DND-41 (cell line): ENCODE measurements at regions not wholly inside any gene's neighbourhood (a gene's known extent, or its start where the extent isn't known, plus 50 kb on each side); places are given as distances from the start of the nearest gene placed in this dataset.

Source experiments
- ATAC-seq: fragments of 200-7000 bp; cut with Tn5 transposase; 3 replicates; pipeline ENCODE4 v1.9.1; 2021; ENCODE audit warnings: low read depth; ENCODE audit not compliant: insufficient read depth
- DNase-seq: peaks from one replicate; pipeline ENCODE4 v3.0.0-alpha.2; 2020
- H2AFZ ChIP-seq: 2 replicates; pipeline ENCODE4 v1.6.0; 2012; ENCODE audit warnings: low read depth, low read length
- H3K27ac ChIP-seq: 2 replicates; pipeline ENCODE4 v1.5.1; 2012; ENCODE audit warnings: low read length, inconsistent platforms
- H3K27me3 ChIP-seq: fragments of 200-600 bp; sonication (generic); 2 replicates; pipeline ENCODE4 v1.6.0; 2012; ENCODE audit warnings: low read length, mild to moderate bottlenecking, inconsistent platforms; ENCODE audit not compliant: insufficient read depth, poor library complexity
- H3K36me3 ChIP-seq: 2 replicates; pipeline ENCODE4 v1.5.1; 2012; ENCODE audit warnings: low read length, inconsistent platforms; ENCODE audit not compliant: insufficient read depth
- H3K4me1 ChIP-seq: 2 replicates; pipeline ENCODE4 v1.5.1; 2012; ENCODE audit warnings: mild to moderate bottlenecking, low read length; ENCODE audit not compliant: insufficient read depth
- H3K4me2 ChIP-seq: 2 replicates; pipeline ENCODE4 v1.6.0; 2012; ENCODE audit warnings: mild to moderate bottlenecking, moderate library complexity, low read length, inconsistent platforms; ENCODE audit not compliant: insufficient read depth
- H3K4me3 ChIP-seq, 2 experiments: fragments of 200-600 bp in 1 of 2; shearing (Covaris generic) in 1 of 2; 2 replicates each; pipeline ENCODE4 v1.5.1; 2012 to 2016; ENCODE audit warnings: inconsistent platforms in 2 of 2, low read length in 2 of 2, mild to moderate bottlenecking in 2 of 2, low read depth in 1 of 2, moderate library complexity in 1 of 2
- H3K79me2 ChIP-seq: 2 replicates; pipeline ENCODE4 v1.6.0; 2012; ENCODE audit warnings: low read length, inconsistent platforms; ENCODE audit not compliant: insufficient read depth
- H3K9ac ChIP-seq: 2 replicates; pipeline ENCODE4 v1.6.0; 2012; ENCODE audit warnings: low read depth, mild to moderate bottlenecking, inconsistent platforms, low read length, moderate library complexity
- H3K9me3 ChIP-seq: 2 replicates; pipeline ENCODE4 v1.5.1; 2012; ENCODE audit warnings: low read length, moderate library complexity, mild to moderate bottlenecking, inconsistent platforms; ENCODE audit not compliant: insufficient read depth, severe bottlenecking
- H4K20me1 ChIP-seq: 2 replicates; pipeline ENCODE4 v1.6.0; 2012; ENCODE audit warnings: low read length; ENCODE audit not compliant: insufficient read depth
- EZH2 ChIP-seq: IDR thresholded peaks from 3 replicates; pipeline ENCODE4 v1.6.1; 2012; ENCODE audit warnings: borderline replicate concordance, low read depth, mild to moderate bottlenecking, moderate library complexity, low read length, inconsistent platforms; ENCODE audit not compliant: severe bottlenecking
- TF ChIP-seq, protein P1 (sequence below): IDR thresholded peaks from 2 replicates; pipeline ENCODE4 v1.5.1; 2012; ENCODE audit warnings: borderline replicate concordance, low read length, moderate library complexity, mild to moderate bottlenecking; ENCODE audit not compliant: poor library complexity, severe bottlenecking; ENCODE audit errors: extremely low read depth

DNA sequence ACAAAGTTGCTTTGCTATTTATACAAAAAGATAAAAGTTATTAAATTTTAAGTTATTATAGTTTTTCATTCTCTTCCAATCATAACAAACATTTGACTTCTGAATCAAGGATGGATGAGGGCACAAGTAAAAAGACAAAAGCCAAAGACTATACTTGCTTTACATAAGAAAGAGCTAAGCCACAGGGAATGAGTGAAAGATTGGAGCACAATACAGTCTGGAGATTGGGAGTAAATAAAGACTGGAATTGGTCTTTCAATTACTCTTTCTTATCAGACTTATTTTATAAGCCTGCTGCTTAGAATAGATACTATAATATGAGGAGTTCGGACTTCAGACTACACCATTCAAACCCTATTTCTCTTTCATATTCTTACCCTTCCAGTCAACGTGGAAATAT lies 1874.1 kb upstream of the PRR20A start:
- no peak overlapping the region for H3K9ac ChIP-seq
- H3K4me2 ChIP-seq, result no peak overlapping the region
- no peaks in the 10 kb centered on the region for H3K9me3 ChIP-seq
- H3K27me3 ChIP-seq, result no peaks in the 10 kb centered on the region
- no peak for ATAC-seq
- no peaks in the 10 kb centered on the region for H3K79me2 ChIP-seq
- H3K4me3 ChIP-seq, result no peak overlapping the region
- no peaks in the 10 kb centered on the region for H3K36me3 ChIP-seq
- H3K27ac ChIP-seq, result no peak overlapping the region
- TF ChIP-seq EZH2, result no peak
- TF ChIP-seq, protein P1, sequence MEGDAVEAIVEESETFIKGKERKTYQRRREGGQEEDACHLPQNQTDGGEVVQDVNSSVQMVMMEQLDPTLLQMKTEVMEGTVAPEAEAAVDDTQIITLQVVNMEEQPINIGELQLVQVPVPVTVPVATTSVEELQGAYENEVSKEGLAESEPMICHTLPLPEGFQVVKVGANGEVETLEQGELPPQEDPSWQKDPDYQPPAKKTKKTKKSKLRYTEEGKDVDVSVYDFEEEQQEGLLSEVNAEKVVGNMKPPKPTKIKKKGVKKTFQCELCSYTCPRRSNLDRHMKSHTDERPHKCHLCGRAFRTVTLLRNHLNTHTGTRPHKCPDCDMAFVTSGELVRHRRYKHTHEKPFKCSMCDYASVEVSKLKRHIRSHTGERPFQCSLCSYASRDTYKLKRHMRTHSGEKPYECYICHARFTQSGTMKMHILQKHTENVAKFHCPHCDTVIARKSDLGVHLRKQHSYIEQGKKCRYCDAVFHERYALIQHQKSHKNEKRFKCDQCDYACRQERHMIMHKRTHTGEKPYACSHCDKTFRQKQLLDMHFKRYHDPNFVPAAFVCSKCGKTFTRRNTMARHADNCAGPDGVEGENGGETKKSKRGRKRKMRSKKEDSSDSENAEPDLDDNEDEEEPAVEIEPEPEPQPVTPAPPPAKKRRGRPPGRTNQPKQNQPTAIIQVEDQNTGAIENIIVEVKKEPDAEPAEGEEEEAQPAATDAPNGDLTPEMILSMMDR, result no peak
- H2AFZ ChIP-seq, result no peak overlapping the region
- DNase-seq, result no peak
- H4K20me1 ChIP-seq, result no peaks in the 10 kb centered on the region
- no peaks in the 10 kb centered on the region for H3K4me1 ChIP-seq

DNA sequence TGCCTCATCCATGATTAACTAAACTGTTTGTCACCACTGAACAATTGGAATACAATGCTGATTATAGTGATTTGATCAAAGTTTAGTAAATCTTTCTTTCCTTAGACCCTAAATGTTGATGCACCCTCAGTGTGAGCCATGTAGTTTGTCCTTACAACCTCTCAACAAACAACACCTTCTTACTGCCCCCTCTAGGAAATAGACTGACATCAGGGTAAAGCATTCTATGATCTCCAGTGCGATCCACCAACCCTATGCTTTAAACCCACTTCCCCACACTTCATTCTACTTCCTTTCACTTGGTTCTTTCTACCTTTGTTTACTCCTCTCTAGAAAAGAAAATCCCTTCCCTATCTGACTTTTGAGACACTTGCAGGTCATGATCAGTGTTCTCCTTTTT lies 1842.5 kb upstream of the PRR20A start:
- no peak for DNase-seq
- no peaks in the 10 kb centered on the region for H4K20me1 ChIP-seq

DNA sequence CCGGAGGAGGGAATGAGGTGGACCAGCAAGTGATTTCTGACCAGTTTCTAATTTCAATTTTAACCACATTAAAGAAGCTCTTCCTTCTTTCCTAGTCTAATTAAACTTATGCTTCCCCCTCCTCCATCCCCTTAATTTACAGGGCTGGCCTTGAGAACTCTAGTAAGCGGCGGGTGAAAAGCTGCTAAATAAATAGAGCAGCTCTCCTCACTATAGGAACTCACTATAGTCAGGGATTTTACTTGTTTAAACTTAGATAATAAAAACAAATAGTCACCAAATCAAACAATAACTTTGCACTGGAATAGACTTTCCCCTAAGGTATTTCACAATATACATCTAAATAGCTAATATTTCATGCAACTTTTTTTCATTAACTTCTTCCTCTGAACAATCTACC lies 1838.2 kb upstream of the PRR20A start:
- Histone ChIP-seq H3K36me3 (no peaks in the 10 kb centered on the region), H3K4me3 (no peak overlapping the region), H3K27ac (no peak overlapping the region), H3K27me3 (no peaks in the 10 kb centered on the region), H3K79me2 (no peaks in the 10 kb centered on the region), H3K4me2 (no peak overlapping the region), H2AFZ (no peak overlapping the region), H3K4me1 (no peaks in the 10 kb centered on the region), H3K9ac (no peak overlapping the region), H3K9me3 (no peaks in the 10 kb centered on the region), H4K20me1 (no peaks in the 10 kb centered on the region)
- TF ChIP-seq, protein P1, result no peak
- no peak for TF ChIP-seq EZH2
- no peak for ATAC-seq
- DNase-seq, result no peak

More for the DNA sequence above, 1842.5 kb upstream of the PRR20A start:
- Histone ChIP-seq H3K27ac (no peak overlapping the region), H3K36me3 (no peaks in the 10 kb centered on the region), H3K4me1 (no peaks in the 10 kb centered on the region), H3K4me3 (no peak overlapping the region), H3K4me2 (no peak overlapping the region), H3K9me3 (no peaks in the 10 kb centered on the region), H2AFZ (no peak overlapping the region), H3K9ac (no peak overlapping the region), H3K79me2 (no peaks in the 10 kb centered on the region), H3K27me3 (no peaks in the 10 kb centered on the region)
- TF ChIP-seq EZH2, result no peak
- TF ChIP-seq, protein P1, result no peak
- no peak for ATAC-seq

DNA sequence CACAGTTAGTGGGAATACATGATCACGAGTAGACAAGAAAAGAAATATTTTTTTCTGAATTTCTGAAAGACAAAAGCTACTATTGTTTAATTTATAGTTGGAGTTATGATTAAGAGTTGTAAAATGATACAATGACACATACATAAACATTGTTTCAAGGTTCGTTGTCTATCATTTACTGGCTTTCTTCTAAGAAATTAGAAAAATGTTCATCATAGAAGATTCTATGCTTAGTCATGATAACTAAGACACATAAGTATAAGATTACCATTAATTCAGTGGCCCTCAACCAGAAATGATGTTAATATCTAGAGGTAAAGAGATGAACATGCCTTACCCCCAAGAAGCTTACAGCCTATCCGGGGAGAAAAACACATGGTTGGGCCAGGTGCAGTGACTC lies 1832.8 kb upstream of the PRR20A start:
- no peak overlapping the region for H3K4me2 ChIP-seq
- H3K4me1 ChIP-seq, result no peaks in the 10 kb centered on the region
- no peak overlapping the region for H2AFZ ChIP-seq
- H3K27ac ChIP-seq, result no peak overlapping the region
- ATAC-seq, result no peak
- no peaks in the 10 kb centered on the region for H3K36me3 ChIP-seq
- no peak for DNase-seq
- TF ChIP-seq, protein P1, result no peak
- TF ChIP-seq EZH2, result no peak
- H4K20me1 ChIP-seq, result no peaks in the 10 kb centered on the region
- H3K27me3 ChIP-seq, result no peaks in the 10 kb centered on the region
- no peak overlapping the region for H3K9ac ChIP-seq
- H3K79me2 ChIP-seq, result no peaks in the 10 kb centered on the region
- no peaks in the 10 kb centered on the region for H3K9me3 ChIP-seq
- H3K4me3 ChIP-seq, result no peak overlapping the region
